Parathyroid adenoma (tissue), 2 donors: ENCODE measurements at regions not wholly inside any gene's neighbourhood (a gene's known extent, or its start where the extent isn't known, plus 50 kb on each side); places are given as distances from the start of the nearest gene placed in this dataset.

ENCODE experiments used
- H2AFZ ChIP-seq: fragments of 300-600 bp; sonication (generic); one replicate; pipeline ENCODE4 v1.7.0; 2017; ENCODE audit warnings: antibody characterized with exemption, mild to moderate bottlenecking
- H3K27ac ChIP-seq: fragments of 300-600 bp; sonication (generic); one replicate; pipeline ENCODE4 v1.7.0; 2017
- H3K27me3 ChIP-seq: fragments of 300-600 bp; sonication (generic); one replicate; pipeline ENCODE4 v1.7.0; 2017; ENCODE audit warnings: low read length; ENCODE audit not compliant: control insufficient read depth, insufficient read depth
- H3K36me3 ChIP-seq: fragments of 300-600 bp; sonication (generic); one replicate; pipeline ENCODE4 v1.7.0; 2017; ENCODE audit warnings: low read length; ENCODE audit not compliant: control insufficient read depth, insufficient read depth
- H3K4me1 ChIP-seq: fragments of 300-600 bp; sonication (generic); one replicate; pipeline ENCODE4 v1.7.0; 2017; ENCODE audit warnings: control low read depth
- H3K4me2 ChIP-seq: fragments of 300-600 bp; sonication (generic); one replicate; pipeline ENCODE4 v1.7.0; 2017; ENCODE audit warnings: low read length
- H3K4me3 ChIP-seq: fragments of 300-600 bp; sonication (generic); one replicate; pipeline ENCODE4 v1.7.0; 2017; ENCODE audit warnings: low read depth, low read length
- H3K79me2 ChIP-seq: fragments of 300-600 bp; sonication (generic); one replicate; pipeline ENCODE4 v1.7.0; 2017; ENCODE audit warnings: control low read depth
- H3K9ac ChIP-seq: fragments of 300-600 bp; sonication (generic); one replicate; pipeline ENCODE4 v1.7.0; 2017; ENCODE audit warnings: mild to moderate bottlenecking
- H3K9me3 ChIP-seq: fragments of 300-600 bp; sonication (generic); one replicate; pipeline ENCODE4 v1.7.0; 2017; ENCODE audit warnings: low read length; ENCODE audit not compliant: control insufficient read depth
- CTCF ChIP-seq: fragments of 300-600 bp; sonication (generic); IDR thresholded peaks from one replicate; pipeline ENCODE4 v1.7.0; 2017; ENCODE audit warnings: antibody characterized with exemption, mild to moderate bottlenecking
- donor health status: primary hyperparathyroidism.

DNA sequence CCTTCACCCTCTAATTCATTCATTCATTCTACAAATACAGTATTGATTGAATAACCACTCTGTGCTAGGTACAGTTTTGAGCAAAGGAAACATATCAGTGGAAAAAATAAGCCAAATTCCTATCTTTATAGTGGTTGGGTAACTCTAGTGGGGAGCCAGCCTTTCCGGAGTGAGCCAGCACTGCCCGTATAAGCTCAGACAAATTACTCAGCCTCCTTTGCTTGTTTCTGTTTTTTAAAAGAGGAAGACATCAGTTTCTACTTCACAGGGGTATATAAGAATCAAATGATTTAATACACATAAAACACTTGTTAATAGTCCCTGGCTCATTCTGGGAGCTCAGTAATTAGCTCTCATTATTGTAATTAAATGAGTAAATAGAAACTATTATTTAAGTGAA lies 238.2 kb upstream of the MAD2L1 start:
- no peaks in the 10 kb centered on the region for H3K27me3 ChIP-seq
- no peak for TF ChIP-seq CTCF
- no peaks in the 10 kb centered on the region for H3K4me1 ChIP-seq
- H3K4me2 ChIP-seq: no peak overlapping the region
- H3K27ac ChIP-seq: no peak overlapping the region
- no peaks in the 10 kb centered on the region for H3K79me2 ChIP-seq
- H2AFZ ChIP-seq: no peak overlapping the region
- no peaks in the 10 kb centered on the region for H3K9me3 ChIP-seq
- H3K9ac ChIP-seq: no peak overlapping the region
- no peak overlapping the region for H3K4me3 ChIP-seq
- no peaks in the 10 kb centered on the region for H3K36me3 ChIP-seq

DNA sequence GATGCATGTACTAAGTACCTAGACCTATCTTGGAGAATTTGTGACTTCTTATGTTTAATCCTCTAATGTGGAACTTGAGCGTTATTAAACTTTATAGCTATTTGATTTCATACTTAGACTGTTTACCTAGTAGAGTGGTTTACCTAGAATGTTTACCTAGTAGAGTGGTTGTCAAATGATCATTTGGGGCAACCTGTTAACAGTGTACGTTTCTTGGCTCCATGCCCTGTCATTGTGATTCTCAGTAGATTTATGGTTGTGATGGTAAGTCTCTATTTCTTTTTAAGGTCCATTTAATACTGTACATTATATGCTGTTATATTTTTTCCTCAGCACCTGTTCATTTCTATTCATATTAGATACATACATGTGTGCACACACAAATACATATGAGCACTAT lies 233.0 kb upstream of the MAD2L1 start:
- Histone ChIP-seq H2AFZ (no peak overlapping the region), H3K27me3 (no peaks in the 10 kb centered on the region), H3K4me1 (no peaks in the 10 kb centered on the region), H3K79me2 (no peaks in the 10 kb centered on the region), H3K9ac (no peak overlapping the region), H3K4me2 (no peak overlapping the region), H3K9me3 (no peaks in the 10 kb centered on the region), H3K36me3 (no peaks in the 10 kb centered on the region), H3K27ac (no peak overlapping the region), H3K4me3 (no peak overlapping the region)
- no peak for TF ChIP-seq CTCF

- H3K27ac ChIP-seq: no peak overlapping the region
- no peaks in the 10 kb centered on the region for H3K36me3 ChIP-seq
- no peaks in the 10 kb centered on the region for H3K27me3 ChIP-seq
- no peak overlapping the region for H2AFZ ChIP-seq
- H3K9ac ChIP-seq: no peak overlapping the region
- H3K79me2 ChIP-seq: no peaks in the 10 kb centered on the region
- no peak for TF ChIP-seq CTCF
- H3K4me1 ChIP-seq: no peaks in the 10 kb centered on the region
- H3K4me2 ChIP-seq: no peak overlapping the region
- no peaks in the 10 kb centered on the region for H3K9me3 ChIP-seq
- no peak overlapping the region for H3K4me3 ChIP-seq
Measured at GRCh38 chr4:120293341-120293740, 226.7 kb upstream of the MAD2L1 start.

- no peak overlapping the region for H3K4me2 ChIP-seq
- H3K9ac ChIP-seq: no peak overlapping the region
- H2AFZ ChIP-seq: no peak overlapping the region
- no peaks in the 10 kb centered on the region for H3K36me3 ChIP-seq
- no peaks in the 10 kb centered on the region for H3K9me3 ChIP-seq
- no peaks in the 10 kb centered on the region for H3K4me1 ChIP-seq
- H3K4me3 ChIP-seq: no peak overlapping the region
- H3K27me3 ChIP-seq: no peaks in the 10 kb centered on the region
- no peak overlapping the region for H3K27ac ChIP-seq
- no peaks in the 10 kb centered on the region for H3K79me2 ChIP-seq
- no peak for TF ChIP-seq CTCF
Measured at GRCh38 chr4:120291541-120291940, 224.9 kb upstream of the MAD2L1 start.

- H3K27me3 ChIP-seq: no peaks in the 10 kb centered on the region
- no peak overlapping the region for H3K27ac ChIP-seq
- H3K9ac ChIP-seq: no peak overlapping the region
- no peaks in the 10 kb centered on the region for H3K4me1 ChIP-seq
- H2AFZ ChIP-seq: no peak overlapping the region
- H3K4me2 ChIP-seq: no peak overlapping the region
- no peaks in the 10 kb centered on the region for H3K79me2 ChIP-seq
- H3K4me3 ChIP-seq: no peak overlapping the region
- TF ChIP-seq CTCF: no peak
- H3K36me3 ChIP-seq: no peaks in the 10 kb centered on the region
- H3K9me3 ChIP-seq: no peaks in the 10 kb centered on the region
Measured at GRCh38 chr4:120290553-120290952, 223.9 kb upstream of the MAD2L1 start.
